Breast epithelium (tissue), 4 donors: ENCODE measurements at regions not wholly inside any gene's neighbourhood (a gene's known extent, or its start where the extent isn't known, plus 50 kb on each side); places are given as distances from the start of the nearest gene placed in this dataset.

Experiments
- DNase-seq, 2 donors: peaks; one replicate each; pipeline ENCODE4 v3.0.0-alpha.2; 2019; ENCODE audit warnings: low spot score in 2 of 2
- H3K27ac ChIP-seq, 2 donors: fragments of 200-600 bp; sonication (generic) in 1 of 2; one replicate each; pipeline ENCODE4 v1.5.1; 2016 to 2019; ENCODE audit warnings: mild to moderate bottlenecking in 1 of 2
- H3K27me3 ChIP-seq, 2 donors: fragments of 200-600 bp; sonication (generic) in 1 of 2; one replicate each; pipeline versions ENCODE4 v1.5.1 to v1.6.0; 2017 to 2019; ENCODE audit warnings: control low read depth in 1 of 2, mild to moderate bottlenecking in 1 of 2
- H3K36me3 ChIP-seq: fragments of 200-600 bp; one replicate; pipeline ENCODE4 v1.5.1; 2019
- H3K4me1 ChIP-seq, 2 donors: fragments of 200-600 bp; sonication (generic); one replicate each; pipeline ENCODE4 v1.5.1; 2016 to 2019; ENCODE audit warnings: control low read depth in 1 of 2
- H3K4me3 ChIP-seq, 3 donors: fragments of 200-600 bp; sonication (generic); 1 replicate in 2 of 3; 2 replicates in 1 of 3; pipeline ENCODE4 v1.5.1; 2016 to 2019; ENCODE audit warnings: mild to moderate bottlenecking in 3 of 3, moderate library complexity in 2 of 3
- H3K9me3 ChIP-seq, 2 donors: fragments of 200-600 bp; sonication (generic) in 1 of 2; one replicate each; pipeline ENCODE4 v1.5.1; 2016 to 2019; ENCODE audit warnings: control low read depth in 1 of 2
- CTCF ChIP-seq, 3 donors: fragments of 450-650 bp; IDR thresholded peaks; one replicate each; pipeline ENCODE4 v1.5.1; 2016 to 2017; ENCODE audit warnings: antibody characterized with exemption in 3 of 3, mild to moderate bottlenecking in 3 of 3, moderate library complexity in 3 of 3
- POLR2A ChIP-seq: fragments of 450-650 bp; IDR thresholded peaks from one replicate; pipeline ENCODE4 v1.6.1; 2016; ENCODE audit warnings: antibody characterized with exemption, mild to moderate bottlenecking, moderate library complexity
- POLR2AphosphoS5 ChIP-seq, 3 donors: sonication (generic); formaldehyde crosslinking; IDR thresholded peaks; one replicate each; pipeline ENCODE4 v1.6.1; 2017; ENCODE audit warnings: antibody characterized with exemption in 3 of 3
- intact Hi-C: fragments of 100-400 bp; cut with DNase I; formaldehyde crosslinking; loops from one replicate; pipeline ENCODE4 v1.15.1; 2023; ENCODE audit warnings: low total_unique reads

- DNase-seq, result no peak
- Histone ChIP-seq H3K9me3 (peaks cover 0 to 7% of the 10 kb centered on the region in 2 donors), H3K4me1 (no peaks in the 10 kb centered on the region), H3K27me3 (no peaks in the 10 kb centered on the region), H3K27ac (no peak overlapping the region), H3K4me3 (no peak overlapping the region), H3K36me3 (no peaks in the 10 kb centered on the region)
- intact Hi-C loops, result no loop called here
- TF ChIP-seq POLR2AphosphoS5 (IDR thresholded peaks at IDR 0.05), result no peak
- TF ChIP-seq CTCF (IDR thresholded peaks at IDR 0.05), result no peak
- TF ChIP-seq POLR2A, result no peak
These were observed 107.5 kb upstream of the AJAP1 start for GRCh38 chr1:4546911-4547310.

DNA sequence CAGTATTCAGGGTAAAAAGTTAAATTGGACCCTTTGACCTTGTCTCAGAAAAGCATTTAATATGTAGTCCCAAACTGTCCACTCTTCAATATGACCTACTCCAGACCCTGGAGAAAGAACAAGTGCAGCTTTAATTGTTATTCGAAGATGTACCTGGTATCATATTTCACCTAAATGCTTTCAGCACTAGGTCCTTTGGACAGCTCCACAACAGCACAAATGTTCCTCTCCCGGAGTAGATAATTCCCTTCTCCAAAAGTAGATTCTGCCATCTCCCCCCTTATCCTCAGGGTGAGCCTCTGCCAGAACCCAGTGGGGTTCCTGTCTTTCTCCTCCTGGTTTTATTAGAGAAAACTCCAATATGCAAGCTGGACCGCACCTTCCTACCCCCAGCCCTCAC lies 104.5 kb upstream of the AJAP1 start:
- H3K9me3 ChIP-seq, result no peaks in the 10 kb centered on the region
- H3K4me1 ChIP-seq, result no peaks in the 10 kb centered on the region
- no peak for DNase-seq
- no peaks in the 10 kb centered on the region for H3K36me3 ChIP-seq
- no peak for TF ChIP-seq POLR2A
- no peak for TF ChIP-seq CTCF (IDR thresholded peaks at IDR 0.05)
- no peak for TF ChIP-seq POLR2AphosphoS5 (IDR thresholded peaks at IDR 0.05)
- intact Hi-C loops, result no loop called here
- no peak overlapping the region for H3K27ac ChIP-seq
- peaks cover 0 to 10% of the 10 kb centered on the region in 2 donors for H3K27me3 ChIP-seq
- H3K4me3 ChIP-seq, result no peak overlapping the region

GRCh38 chr1:4550941-4551340 lies 103.5 kb upstream of the AJAP1 start:
- no peak overlapping the region for H3K4me3 ChIP-seq
- TF ChIP-seq POLR2AphosphoS5 (IDR thresholded peaks at IDR 0.05), result no peak
- DNase-seq, result no peak
- H3K9me3 ChIP-seq, result no peaks in the 10 kb centered on the region
- no peak overlapping the region for H3K27ac ChIP-seq
- H3K4me1 ChIP-seq, result no peaks in the 10 kb centered on the region
- no peaks in the 10 kb centered on the region for H3K36me3 ChIP-seq
- intact Hi-C loops, result no loop called here
- H3K27me3 ChIP-seq, result peaks cover 0 to 10% of the 10 kb centered on the region in 2 donors

DNA sequence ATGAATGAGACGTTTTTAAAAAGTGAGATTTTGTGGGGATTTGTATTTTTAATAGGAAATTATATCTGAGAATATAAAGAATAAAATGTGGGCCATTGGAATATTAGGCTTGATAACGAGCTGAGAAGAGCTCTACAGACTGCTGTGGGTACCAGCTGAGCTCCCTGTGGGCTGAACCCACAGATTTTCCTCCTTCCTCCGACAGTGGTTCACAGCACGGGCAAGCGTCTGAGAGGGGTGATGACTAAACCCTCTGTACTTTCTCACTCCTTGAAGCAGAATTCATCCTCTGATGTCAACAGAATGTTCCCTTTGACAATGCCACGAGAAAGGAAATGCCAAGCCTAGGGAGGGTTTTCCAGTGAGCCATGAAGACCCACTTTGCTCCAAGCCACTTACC lies 102.7 kb upstream of the AJAP1 start:
- no peak overlapping the region for H3K4me3 ChIP-seq
- TF ChIP-seq CTCF (IDR thresholded peaks at IDR 0.05) (no peak), POLR2AphosphoS5 (IDR thresholded peaks at IDR 0.05) (no peak), POLR2A (no peak)
- H3K9me3 ChIP-seq, result no peaks in the 10 kb centered on the region
- H3K4me1 ChIP-seq, result no peaks in the 10 kb centered on the region
- H3K27me3 ChIP-seq, result peaks cover 0 to 10% of the 10 kb centered on the region in 2 donors
- intact Hi-C loops, result no loop called here
- no peak for DNase-seq
- no peak overlapping the region for H3K27ac ChIP-seq
- no peaks in the 10 kb centered on the region for H3K36me3 ChIP-seq

DNA sequence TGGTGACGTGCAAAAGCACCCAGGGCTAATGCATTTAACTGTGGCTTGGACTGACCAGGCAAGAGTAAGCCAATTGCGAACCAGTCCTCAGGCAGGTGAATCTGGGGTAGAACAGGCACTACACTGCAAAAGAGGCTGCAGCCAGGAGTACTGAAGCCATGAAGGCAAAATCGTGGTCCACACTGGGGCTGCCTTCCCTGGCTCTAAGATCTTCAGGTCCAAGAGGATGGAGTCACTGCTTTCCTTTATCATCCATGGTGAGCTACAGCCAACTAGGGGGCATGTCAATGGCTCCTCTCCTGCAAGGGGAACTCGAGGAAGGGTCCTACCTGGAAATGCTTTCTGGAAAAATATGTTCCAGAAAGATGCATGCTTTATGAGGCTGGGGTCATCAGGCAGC lies 100.6 kb upstream of the AJAP1 start:
- no peaks in the 10 kb centered on the region for H3K9me3 ChIP-seq
- H3K4me3 ChIP-seq, result no peak overlapping the region
- no peak for DNase-seq
- TF ChIP-seq POLR2AphosphoS5 (IDR thresholded peaks at IDR 0.05) (no peak), CTCF (IDR thresholded peaks at IDR 0.05) (no peak), POLR2A (no peak)
- H3K27ac ChIP-seq, result no peak overlapping the region
- H3K4me1 ChIP-seq, result no peaks in the 10 kb centered on the region
- intact Hi-C loops, result no loop called here
- H3K36me3 ChIP-seq, result no peaks in the 10 kb centered on the region
- peaks cover 0 to 10% of the 10 kb centered on the region in 2 donors for H3K27me3 ChIP-seq

DNA sequence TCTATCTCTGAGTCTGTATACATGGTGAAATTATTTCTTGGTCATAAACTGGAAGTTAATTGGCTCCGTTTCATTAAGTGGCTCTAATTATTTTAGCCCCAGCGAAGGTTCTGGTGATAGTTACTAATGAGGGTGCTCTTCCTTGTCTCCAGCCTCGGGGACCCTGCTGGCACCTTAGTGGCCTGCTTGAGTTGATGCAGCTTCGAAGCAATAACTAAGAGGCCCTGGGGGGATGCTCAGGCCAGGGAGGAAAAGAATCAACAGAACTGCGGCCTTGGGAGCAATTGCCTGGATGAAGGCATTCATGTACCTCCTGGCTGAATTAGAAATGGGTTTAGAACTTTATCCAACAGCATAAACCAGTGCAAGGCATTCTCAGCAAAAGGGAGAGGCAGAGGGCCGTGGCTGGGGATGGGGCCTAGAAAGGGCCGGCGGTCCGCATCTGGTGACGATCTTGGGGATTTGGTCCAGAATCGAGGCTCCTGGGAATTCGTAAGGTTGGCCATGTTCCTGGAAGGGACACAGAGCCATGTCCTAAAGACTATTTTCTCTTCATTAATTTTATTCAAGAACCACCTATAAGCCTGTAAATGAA lies 100.0 kb upstream of the AJAP1 start:
- no peaks in the 10 kb centered on the region for H3K36me3 ChIP-seq
- TF ChIP-seq CTCF (IDR thresholded peaks at IDR 0.05) (no peak), POLR2AphosphoS5 (IDR thresholded peaks at IDR 0.05) (no peak), POLR2A (no peak)
- H3K27me3 ChIP-seq, result peaks cover 0 to 10% of the 10 kb centered on the region in 2 donors
- no peak overlapping the region for H3K27ac ChIP-seq
- no peaks in the 10 kb centered on the region for H3K9me3 ChIP-seq
- no peaks in the 10 kb centered on the region for H3K4me1 ChIP-seq
- DNase-seq, result no peak
- intact Hi-C loops, result no loop called here
- no peak overlapping the region for H3K4me3 ChIP-seq
